Osteocyte (in vitro differentiated cells): ENCODE measurements at regions not wholly inside any gene's neighbourhood (a gene's known extent, or its start where the extent isn't known, plus 50 kb on each side); places are given as distances from the start of the nearest gene placed in this dataset.
A peak's percentile ranks its signal among the peaks of the same experiment; 100 is the strongest.

Experiments
- DNase-seq: peaks from one replicate; pipeline ENCODE4 v3.0.0; 2021; ENCODE audit warnings: mixed read lengths; ENCODE audit not compliant: unreplicated experiment; ENCODE audit errors: extremely low spot score
- H3K27ac Mint-ChIP-seq: one replicate; pipeline ENCODE4 v1.8.0; 2021; ENCODE audit warnings: mild to moderate bottlenecking, mixed read lengths; ENCODE audit not compliant: unreplicated experiment
- H3K27me3 Mint-ChIP-seq: one replicate; pipeline ENCODE4 v1.8.0; 2021; ENCODE audit warnings: mixed read lengths; ENCODE audit not compliant: unreplicated experiment
- H3K36me3 Mint-ChIP-seq: one replicate; pipeline ENCODE4 v1.8.0; 2021; ENCODE audit warnings: mixed read lengths; ENCODE audit not compliant: unreplicated experiment
- H3K4me1 Mint-ChIP-seq: one replicate; pipeline ENCODE4 v1.8.0; 2021; ENCODE audit warnings: mixed read lengths; ENCODE audit not compliant: unreplicated experiment
- H3K4me3 Mint-ChIP-seq: one replicate; pipeline ENCODE4 v1.8.0; 2021; ENCODE audit warnings: mild to moderate bottlenecking, moderate library complexity, mixed read lengths; ENCODE audit not compliant: unreplicated experiment
- H3K9me3 Mint-ChIP-seq: one replicate; pipeline ENCODE4 v1.8.0; 2021; ENCODE audit warnings: mixed read lengths; ENCODE audit not compliant: unreplicated experiment
- TF ChIP-seq, protein P1 (sequence below): fragments of 200-600 bp; sonication (generic); IDR thresholded peaks from 2 replicates; pipeline ENCODE4 v1.5.0; 2021; ENCODE audit warnings: antibody characterized with exemption, mild to moderate bottlenecking, moderate library complexity

DNA sequence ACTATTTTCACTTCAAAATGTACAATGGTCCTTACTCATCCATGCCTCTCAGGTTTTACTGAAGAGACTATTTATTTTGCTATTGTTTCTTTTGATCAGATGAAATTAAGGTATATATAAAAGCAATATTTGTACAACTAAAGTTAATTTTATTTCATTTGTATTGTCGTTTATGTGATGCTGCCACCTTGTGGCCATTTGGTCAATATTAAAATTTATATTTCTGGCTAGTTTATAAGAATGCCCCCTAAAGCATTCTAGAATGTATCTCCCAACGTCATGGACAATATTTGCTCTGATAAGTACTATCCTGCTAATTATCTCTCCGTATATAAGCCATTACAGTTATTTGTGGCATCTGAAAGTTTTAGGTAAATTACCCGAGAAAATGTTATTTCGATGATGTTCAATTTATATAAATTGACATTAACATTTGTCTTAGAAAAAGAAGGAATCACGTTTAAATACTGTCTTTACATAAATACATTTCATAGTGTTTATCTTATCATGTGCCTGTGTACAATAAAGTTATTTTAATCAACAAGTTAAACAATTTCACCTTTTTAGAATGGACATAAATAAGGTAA is 680.0 kb downstream of the TAF11L14 start:
- TF ChIP-seq, protein P1, sequence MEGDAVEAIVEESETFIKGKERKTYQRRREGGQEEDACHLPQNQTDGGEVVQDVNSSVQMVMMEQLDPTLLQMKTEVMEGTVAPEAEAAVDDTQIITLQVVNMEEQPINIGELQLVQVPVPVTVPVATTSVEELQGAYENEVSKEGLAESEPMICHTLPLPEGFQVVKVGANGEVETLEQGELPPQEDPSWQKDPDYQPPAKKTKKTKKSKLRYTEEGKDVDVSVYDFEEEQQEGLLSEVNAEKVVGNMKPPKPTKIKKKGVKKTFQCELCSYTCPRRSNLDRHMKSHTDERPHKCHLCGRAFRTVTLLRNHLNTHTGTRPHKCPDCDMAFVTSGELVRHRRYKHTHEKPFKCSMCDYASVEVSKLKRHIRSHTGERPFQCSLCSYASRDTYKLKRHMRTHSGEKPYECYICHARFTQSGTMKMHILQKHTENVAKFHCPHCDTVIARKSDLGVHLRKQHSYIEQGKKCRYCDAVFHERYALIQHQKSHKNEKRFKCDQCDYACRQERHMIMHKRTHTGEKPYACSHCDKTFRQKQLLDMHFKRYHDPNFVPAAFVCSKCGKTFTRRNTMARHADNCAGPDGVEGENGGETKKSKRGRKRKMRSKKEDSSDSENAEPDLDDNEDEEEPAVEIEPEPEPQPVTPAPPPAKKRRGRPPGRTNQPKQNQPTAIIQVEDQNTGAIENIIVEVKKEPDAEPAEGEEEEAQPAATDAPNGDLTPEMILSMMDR: peak; percentile 63
- no peaks in the 10 kb centered on the region for H3K9me3 Mint-ChIP-seq
- no peak overlapping the region for H3K27ac Mint-ChIP-seq
- H3K36me3 Mint-ChIP-seq: no peaks in the 10 kb centered on the region
- H3K27me3 Mint-ChIP-seq: peaks cover 8% of the 10 kb centered on the region
- DNase-seq: no peak
- H3K4me1 Mint-ChIP-seq: no peaks in the 10 kb centered on the region
- H3K4me3 Mint-ChIP-seq: no peak overlapping the region

DNA sequence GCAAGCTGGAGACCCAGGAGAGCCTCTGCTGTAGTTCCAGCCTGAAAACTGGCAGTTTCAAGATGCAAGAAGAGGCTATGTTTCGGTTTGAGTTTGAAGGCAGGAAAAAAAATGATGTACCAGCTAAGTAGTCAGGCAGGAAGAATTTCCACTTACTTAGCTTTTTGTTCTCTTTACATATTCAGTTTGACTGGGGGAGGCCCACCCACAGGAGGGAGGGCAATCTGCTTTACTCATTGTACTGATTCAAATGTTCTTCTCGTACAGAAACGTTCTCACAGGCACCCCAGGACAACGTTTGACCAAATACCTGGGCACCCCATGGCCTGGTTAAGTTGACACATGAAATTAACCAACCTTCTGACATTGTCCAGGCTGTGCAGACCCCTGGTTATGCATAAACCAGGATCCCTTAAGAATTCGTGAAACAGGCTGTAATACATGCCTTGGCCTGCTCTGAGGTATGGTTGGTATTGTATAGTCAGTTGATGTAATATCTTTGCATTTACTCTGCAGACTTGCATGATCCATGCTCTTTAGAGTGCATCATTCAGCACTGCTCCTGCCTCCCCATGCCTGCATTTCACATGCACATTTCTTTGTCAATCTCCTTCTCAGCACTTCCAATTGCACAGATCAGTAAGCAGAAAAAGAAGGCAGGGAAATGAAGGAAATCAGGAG is 687.1 kb downstream of the TAF11L14 start:
- no peak for DNase-seq
- H3K9me3 Mint-ChIP-seq: peaks cover 11% of the 10 kb centered on the region
- no peak overlapping the region for H3K27ac Mint-ChIP-seq
- no peak overlapping the region for H3K4me3 Mint-ChIP-seq
- H3K4me1 Mint-ChIP-seq: peaks cover 10% of the 10 kb centered on the region
- TF ChIP-seq, protein P1: no peak
- no peaks in the 10 kb centered on the region for H3K36me3 Mint-ChIP-seq
- H3K27me3 Mint-ChIP-seq: peaks cover 3% of the 10 kb centered on the region

DNA sequence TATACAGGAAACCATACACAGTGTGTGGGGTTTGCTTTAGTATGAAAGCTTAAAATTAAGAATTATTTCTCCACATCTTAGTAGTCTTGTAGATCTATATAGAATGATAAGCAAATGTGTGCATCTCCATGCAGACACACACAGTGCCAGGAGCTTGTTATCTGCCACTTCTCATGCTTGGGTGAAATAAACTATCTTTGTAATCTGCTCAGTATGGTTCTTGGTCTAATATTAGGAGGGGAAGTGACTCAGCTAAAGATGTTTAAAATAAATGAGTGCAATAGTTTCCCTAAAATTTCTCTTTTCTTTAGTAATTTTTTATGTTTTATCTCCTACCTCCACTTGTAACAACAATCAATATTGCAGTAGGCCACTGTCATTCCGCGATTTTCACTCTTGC is 689.6 kb downstream of the TAF11L14 start:
- Mint-ChIP-seq H3K4me1 (peaks cover 10% of the 10 kb centered on the region), H3K4me3 (no peak overlapping the region), H3K27ac (no peak overlapping the region), H3K9me3 (peaks cover 11% of the 10 kb centered on the region), H3K36me3 (no peaks in the 10 kb centered on the region), H3K27me3 (peaks cover 7% of the 10 kb centered on the region)
- TF ChIP-seq, protein P1: no peak
- DNase-seq: no peak

DNA sequence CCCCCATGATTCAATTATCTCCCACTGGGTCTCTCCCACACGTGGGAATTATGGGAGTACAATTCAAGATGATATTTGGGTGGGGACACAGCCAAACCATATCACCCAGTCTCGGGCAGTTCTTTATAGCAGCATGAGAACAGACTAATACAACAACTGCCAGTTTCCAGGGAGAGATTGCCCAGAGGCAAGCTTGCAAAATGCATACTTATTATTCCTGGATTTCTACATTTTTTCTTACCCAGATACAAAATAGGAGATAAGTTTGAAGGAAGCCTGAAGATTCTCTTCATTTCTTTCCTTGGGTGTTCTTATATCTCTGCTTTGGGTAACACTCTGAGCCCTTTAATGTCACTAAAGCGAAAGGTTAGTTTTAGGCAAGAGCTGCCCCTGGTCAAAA is 691.2 kb downstream of the TAF11L14 start:
- peaks cover 16% of the 10 kb centered on the region for H3K4me1 Mint-ChIP-seq
- H3K9me3 Mint-ChIP-seq: peaks cover 11% of the 10 kb centered on the region
- peak overlapping the region; percentile 60 for H3K27ac Mint-ChIP-seq
- peaks cover 7% of the 10 kb centered on the region for H3K27me3 Mint-ChIP-seq
- H3K4me3 Mint-ChIP-seq: no peak overlapping the region
- DNase-seq: no peak
- H3K36me3 Mint-ChIP-seq: no peaks in the 10 kb centered on the region
- TF ChIP-seq, protein P1: no peak

DNA sequence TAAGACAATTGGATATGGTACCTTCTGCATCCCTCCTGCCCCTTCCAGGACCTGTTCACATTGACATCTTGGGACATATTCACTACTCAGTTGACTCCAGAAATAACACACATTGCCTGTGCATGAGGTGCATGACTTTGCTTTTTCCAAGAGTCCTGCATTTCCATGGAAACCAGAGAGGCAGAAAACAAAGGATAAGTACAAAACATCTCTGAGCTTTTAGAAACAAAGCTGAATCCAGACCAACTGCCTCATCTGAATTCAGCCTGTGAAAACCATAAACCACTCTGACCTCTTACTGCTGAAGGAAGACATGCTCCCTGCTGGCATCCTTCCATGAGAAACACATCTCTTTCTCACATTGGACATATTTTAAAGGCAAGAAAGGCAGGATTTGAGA is 695.1 kb downstream of the TAF11L14 start:
- Mint-ChIP-seq H3K27me3 (peaks cover 11% of the 10 kb centered on the region), H3K9me3 (peaks cover 13% of the 10 kb centered on the region), H3K36me3 (no peaks in the 10 kb centered on the region), H3K27ac (peak overlapping the region; percentile 80), H3K4me1 (peaks cover 16% of the 10 kb centered on the region), H3K4me3 (no peak overlapping the region)
- TF ChIP-seq, protein P1: no peak
- no peak for DNase-seq
